ENCODE measurements at regions not wholly inside any gene's neighbourhood (a gene's known extent, or its start where the extent isn't known, plus 50 kb on each side); places are given as distances from the start of the nearest gene placed in this dataset.

- TF ChIP-seq CTCF (IDR thresholded peaks at IDR 0.05) (no peak), POLR2A (IDR thresholded peaks at IDR 0.05) (no peak)
Measured at GRCh38 chr2:18999198-18999597, 359.2 kb downstream of the OSR1 start.

Measured in heart left ventricle (tissue), 13 donors.